ENCODE measurements at regions not wholly inside any gene's neighbourhood (a gene's known extent, or its start where the extent isn't known, plus 50 kb on each side); places are given as distances from the start of the nearest gene placed in this dataset.

DNA sequence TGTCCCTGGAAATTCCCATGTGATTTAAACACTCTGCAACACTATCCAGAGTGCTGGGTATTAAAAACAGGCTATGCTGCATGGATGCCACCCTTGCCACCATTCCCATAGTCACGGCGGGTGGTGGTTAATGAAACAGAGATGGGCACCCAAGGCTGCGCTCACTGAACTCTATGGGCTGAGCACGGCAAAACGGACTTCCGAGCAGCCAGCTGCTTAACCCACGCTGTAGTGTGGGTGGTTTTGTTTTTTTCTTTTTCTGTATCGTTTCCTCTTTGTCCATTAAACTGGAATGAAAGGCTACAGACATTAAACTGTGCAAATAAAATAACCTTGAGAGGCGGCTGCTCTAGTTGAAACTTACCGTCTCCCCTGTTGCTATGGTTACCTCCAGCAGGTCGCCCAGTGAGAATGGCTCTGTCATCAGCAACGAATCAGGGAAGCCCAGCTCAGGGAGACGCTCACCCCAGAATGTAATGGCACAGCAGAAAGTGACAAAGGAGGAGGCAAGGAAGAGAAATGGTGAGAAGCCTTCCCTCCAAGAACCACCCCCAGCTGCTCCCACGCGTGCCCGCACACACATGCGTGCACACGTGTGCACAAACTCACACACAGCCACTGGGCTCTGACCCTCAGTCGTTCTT is 102.1 kb downstream of the C11orf91 start:
- DNase-seq: no peak
- Mint-ChIP-seq H3K27ac (no peak overlapping the region), H3K9me3 (no peaks in the 10 kb centered on the region)

DNA sequence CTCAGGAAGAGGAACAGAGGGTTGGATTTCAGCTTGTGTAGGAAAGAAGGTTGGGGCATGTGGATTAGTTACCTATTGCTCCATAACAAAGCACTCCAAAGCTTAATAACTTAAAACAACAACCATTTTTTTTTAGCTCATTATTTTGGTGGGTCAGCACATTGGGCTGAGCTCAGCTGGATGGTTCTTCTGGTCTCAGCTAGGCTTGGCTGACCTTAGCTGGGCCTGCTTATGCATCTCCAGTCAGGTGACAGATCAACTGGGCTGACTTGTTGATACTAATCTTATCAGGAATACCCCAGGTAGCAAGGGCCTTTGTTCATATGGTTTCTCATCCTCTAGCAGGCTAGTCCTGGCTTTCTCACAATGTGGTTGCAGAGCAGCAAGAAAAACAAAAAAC is 106.4 kb downstream of the C11orf91 start:
- Mint-ChIP-seq H3K4me1 (no peaks in the 10 kb centered on the region), H3K27ac (no peak overlapping the region), H3K9me3 (no peaks in the 10 kb centered on the region), H3K4me3 (no peak overlapping the region), H3K27me3 (ENCODE audit: low read depth in 3 of 3) (peaks cover 2 to 5% (median 5%) of the 10 kb centered on the region in 3 donors), H3K36me3 (no peaks in the 10 kb centered on the region)
- DNase-seq: no peak

More for the DNA sequence above, 102.1 kb downstream of the C11orf91 start:
- Mint-ChIP-seq H3K36me3 (no peaks in the 10 kb centered on the region), H3K4me3 (no peak overlapping the region), H3K4me1 (no peaks in the 10 kb centered on the region), H3K27me3 (ENCODE audit: low read depth in 3 of 3) (peaks cover 5 to 8% (median 7%) of the 10 kb centered on the region in 3 donors)

DNA sequence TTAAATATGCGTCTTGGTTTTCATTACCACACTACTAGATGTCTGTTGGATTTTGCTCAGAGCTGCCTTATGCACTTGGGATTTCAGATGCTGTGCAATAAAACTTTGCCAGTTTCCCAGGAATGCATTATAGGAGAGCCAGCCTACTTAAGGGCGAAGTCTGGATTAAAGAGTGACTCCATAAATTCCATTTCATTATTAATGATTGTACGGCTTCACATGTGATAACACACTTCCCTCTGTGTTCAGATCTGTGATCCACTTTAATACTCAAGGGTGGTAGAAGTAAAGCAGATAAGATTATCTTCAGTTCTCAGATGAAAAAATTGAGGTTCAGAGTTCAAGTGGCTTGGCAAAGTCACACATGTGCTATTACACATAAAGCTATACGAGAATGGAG is 110.2 kb downstream of the C11orf91 start:
- H3K9me3 Mint-ChIP-seq: no peaks in the 10 kb centered on the region
- peaks cover 2 to 6% (median 3%) of the 10 kb centered on the region in 3 donors for H3K27me3 Mint-ChIP-seq (ENCODE audit: low read depth in 3 of 3)
- no peaks in the 10 kb centered on the region for H3K36me3 Mint-ChIP-seq

DNA sequence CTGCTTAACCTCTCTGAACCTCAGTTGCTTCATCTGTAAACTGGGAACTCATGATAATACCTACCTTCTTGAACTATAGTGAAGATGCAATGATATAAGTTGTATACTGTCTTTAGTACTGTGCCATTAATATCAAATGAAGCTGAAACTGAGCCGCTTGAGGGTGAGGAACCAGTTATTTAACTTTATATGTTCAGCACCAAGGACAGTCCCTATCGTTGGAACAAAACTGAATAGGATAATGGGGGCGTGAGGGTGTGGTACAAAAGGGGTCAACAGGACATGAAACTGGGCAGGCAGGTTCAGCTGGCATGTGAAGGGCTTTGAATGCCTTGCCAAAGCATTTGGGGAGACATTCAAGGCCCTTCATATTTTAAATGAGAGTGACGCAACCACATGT is 112.6 kb downstream of the C11orf91 start:
- H3K36me3 Mint-ChIP-seq: no peaks in the 10 kb centered on the region
- H3K4me3 Mint-ChIP-seq: no peak overlapping the region
- DNase-seq: no peak
- H3K27ac Mint-ChIP-seq: no peak overlapping the region
- no peaks in the 10 kb centered on the region for H3K4me1 Mint-ChIP-seq
- peaks cover 2 to 5% (median 3%) of the 10 kb centered on the region in 3 donors for H3K27me3 Mint-ChIP-seq (ENCODE audit: low read depth in 3 of 3)
- H3K9me3 Mint-ChIP-seq: no peaks in the 10 kb centered on the region

More for the DNA sequence above, 110.2 kb downstream of the C11orf91 start:
- H3K4me3 Mint-ChIP-seq: no peak overlapping the region
- no peaks in the 10 kb centered on the region for H3K4me1 Mint-ChIP-seq
- DNase-seq: no peak
- no peak overlapping the region for H3K27ac Mint-ChIP-seq

DNA sequence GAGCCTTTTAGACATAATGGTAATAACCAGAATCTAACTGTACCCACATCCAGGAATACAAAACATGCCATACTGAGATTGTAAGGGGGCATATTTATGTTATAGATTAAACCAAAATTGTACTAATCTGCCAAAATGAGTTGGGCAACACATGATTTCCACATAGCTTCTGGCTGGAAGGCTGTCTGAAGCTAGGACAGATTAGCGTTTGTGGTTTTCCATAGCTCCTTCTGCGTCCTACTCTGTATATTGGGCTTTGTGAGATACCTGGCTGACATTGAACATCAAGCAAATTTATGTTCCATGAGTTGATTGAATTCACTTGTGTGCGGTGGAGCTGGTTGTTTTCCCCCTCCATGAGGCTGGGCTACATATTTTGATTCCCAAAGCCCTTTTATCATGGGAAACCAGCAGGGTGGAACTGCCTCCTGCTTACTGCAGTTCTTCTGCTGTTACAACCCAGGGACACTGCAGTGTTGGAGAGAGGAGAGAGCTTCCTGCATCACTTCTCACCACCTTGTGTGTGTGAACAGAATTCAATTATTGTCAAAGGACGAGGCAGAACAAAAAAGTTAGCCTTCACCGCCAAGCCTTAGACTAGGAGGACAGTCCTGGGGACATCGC is 114.9 kb downstream of the C11orf91 start:
- Mint-ChIP-seq H3K4me3 (no peak overlapping the region), H3K27ac (no peak overlapping the region), H3K4me1 (no peaks in the 10 kb centered on the region), H3K9me3 (no peaks in the 10 kb centered on the region), H3K27me3 (ENCODE audit: low read depth in 3 of 3) (peaks cover 3 to 6% (median 5%) of the 10 kb centered on the region in 3 donors), H3K36me3 (no peaks in the 10 kb centered on the region)
- no peak for DNase-seq

DNA sequence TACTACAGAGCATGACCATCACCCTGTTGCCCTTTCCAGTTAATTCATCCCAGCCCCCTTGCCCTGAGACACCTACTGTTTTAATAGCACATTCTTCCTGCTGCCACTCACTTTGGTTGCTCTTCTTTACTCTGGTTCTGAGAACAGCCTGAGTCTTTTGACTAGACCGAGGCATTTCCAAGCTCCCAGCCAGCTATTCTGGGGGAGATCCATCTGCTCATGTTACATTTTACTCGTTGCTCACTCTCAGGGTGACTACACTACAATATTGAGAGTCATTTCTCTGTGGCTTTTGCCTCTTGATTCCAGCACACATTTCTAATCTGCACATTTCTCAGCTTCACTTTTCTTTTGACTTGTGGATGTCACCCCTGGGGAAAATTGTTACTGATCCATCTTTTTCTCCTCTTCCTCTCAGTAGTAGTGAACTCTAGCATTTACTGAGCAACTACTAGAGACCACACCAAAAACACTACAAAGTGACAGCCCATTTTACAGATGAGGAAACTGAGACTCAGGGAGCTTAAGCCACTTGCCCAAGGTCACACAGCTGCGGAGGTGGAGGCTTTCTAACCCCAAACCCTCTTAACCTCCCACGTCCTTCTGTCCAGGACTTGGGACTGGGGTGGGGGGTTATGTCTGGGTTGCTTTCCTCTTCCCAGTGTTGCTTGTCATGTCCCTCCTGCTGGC is 117.8 kb downstream of the C11orf91 start:
- Mint-ChIP-seq H3K27me3 (ENCODE audit: low read depth in 3 of 3) (peaks cover 2 to 7% (median 3%) of the 10 kb centered on the region in 3 donors), H3K9me3 (no peaks in the 10 kb centered on the region), H3K4me1 (no peaks in the 10 kb centered on the region), H3K36me3 (no peaks in the 10 kb centered on the region), H3K4me3 (no peak overlapping the region), H3K27ac (no peak overlapping the region)
- DNase-seq: no peak

DNA sequence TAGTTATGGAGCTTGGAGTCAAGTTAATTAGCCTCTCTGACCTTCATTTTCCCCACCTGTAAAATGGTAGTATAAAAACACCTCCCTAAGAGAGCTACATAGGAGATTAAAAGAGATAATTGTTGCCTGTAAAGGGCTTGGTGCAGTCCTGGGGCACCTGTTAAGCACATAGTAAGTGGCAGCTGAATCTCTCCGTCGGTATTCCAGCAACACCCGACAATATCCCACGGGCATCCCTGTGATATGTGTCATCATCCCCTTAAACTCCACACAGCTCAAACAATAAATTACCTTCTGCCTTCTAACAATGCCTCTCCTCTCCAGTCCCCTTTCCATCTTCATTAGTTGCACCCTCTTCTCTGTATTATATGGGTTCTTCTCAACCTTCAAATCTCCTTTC is 121.5 kb downstream of the C11orf91 start:
- Mint-ChIP-seq H3K4me3 (no peak overlapping the region), H3K27ac (no peak overlapping the region), H3K9me3 (no peaks in the 10 kb centered on the region), H3K36me3 (no peaks in the 10 kb centered on the region), H3K4me1 (no peaks in the 10 kb centered on the region), H3K27me3 (ENCODE audit: low read depth in 3 of 3) (peaks cover 0 to 7% (median 3%) of the 10 kb centered on the region in 3 donors)
- no peak for DNase-seq

DNA sequence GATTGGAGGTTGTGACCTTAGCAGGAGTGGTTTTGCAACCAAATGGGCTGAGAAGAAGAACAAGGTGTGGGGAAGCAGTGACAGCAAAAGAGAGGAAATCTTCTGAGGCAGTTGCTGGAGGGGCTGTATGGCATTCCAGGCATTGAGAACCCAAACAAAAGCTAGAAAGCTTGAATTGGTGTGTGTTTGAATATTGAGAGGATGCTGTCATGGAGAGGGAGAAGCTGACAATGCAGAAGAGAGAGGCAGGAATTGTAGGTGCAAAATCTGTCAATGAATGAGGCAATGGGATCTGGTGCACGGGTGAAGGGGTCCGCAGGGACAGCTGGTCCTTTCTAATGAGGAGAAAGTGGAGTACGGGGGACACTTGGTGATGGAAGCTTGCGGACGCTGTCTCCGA is 123.4 kb downstream of the C11orf91 start:
- H3K4me1 Mint-ChIP-seq: no peaks in the 10 kb centered on the region
- H3K27me3 Mint-ChIP-seq (ENCODE audit: low read depth in 3 of 3): peaks cover 0 to 7% (median 3%) of the 10 kb centered on the region in 3 donors
- no peak overlapping the region for H3K4me3 Mint-ChIP-seq
- no peaks in the 10 kb centered on the region for H3K9me3 Mint-ChIP-seq
- no peaks in the 10 kb centered on the region for H3K36me3 Mint-ChIP-seq
- no peak for DNase-seq
- H3K27ac Mint-ChIP-seq: no peak overlapping the region

DNA sequence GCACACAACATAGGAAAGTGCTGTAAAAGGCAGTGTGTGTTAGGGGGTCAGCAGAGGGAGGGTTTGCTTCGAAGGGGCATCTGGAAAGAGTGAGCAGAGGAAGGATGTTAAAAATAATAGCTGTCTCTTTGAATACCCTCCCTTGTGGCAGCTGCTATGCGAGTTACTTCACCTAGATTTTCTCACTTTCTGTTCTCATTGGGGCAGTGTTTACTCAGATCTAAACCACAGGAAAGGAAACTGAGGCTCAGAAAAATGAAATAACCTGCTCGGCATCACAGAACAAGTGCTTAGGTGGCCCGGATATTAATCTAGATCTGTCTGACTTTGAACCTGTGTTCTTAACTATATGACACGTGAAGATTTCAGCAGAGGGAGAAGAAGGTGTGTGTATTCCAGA is 125.3 kb downstream of the C11orf91 start:
- Mint-ChIP-seq H3K9me3 (no peaks in the 10 kb centered on the region), H3K4me1 (no peaks in the 10 kb centered on the region), H3K4me3 (no peak overlapping the region), H3K36me3 (no peaks in the 10 kb centered on the region), H3K27me3 (ENCODE audit: low read depth in 3 of 3) (peaks cover 0 to 3% (median 2%) of the 10 kb centered on the region in 3 donors), H3K27ac (no peak overlapping the region)
- DNase-seq: no peak

DNA sequence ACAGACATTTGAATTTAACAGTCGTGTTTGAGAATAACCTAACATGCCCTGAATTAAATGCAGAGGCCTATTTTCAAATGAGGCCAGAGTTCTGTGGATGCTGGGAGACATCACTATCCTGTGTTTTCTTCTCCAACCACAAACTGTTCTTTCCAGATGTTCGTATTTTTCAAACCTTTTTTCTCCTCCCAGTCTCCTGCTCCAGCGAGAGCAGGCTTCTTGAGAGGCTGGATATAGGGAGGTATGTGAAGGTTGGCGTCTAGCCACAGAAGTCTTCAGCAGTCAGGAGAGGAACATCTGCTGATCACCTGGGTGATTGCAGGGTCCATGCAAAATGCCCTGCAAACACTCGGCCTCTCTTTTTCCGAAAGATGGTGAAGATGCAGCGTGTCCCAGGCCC is 126.3 kb downstream of the C11orf91 start:
- no peaks in the 10 kb centered on the region for H3K9me3 Mint-ChIP-seq
- no peak for DNase-seq
- peaks cover under 1 to 2% (median 2%) of the 10 kb centered on the region in 3 donors for H3K27me3 Mint-ChIP-seq (ENCODE audit: low read depth in 3 of 3)
- H3K36me3 Mint-ChIP-seq: no peaks in the 10 kb centered on the region
- H3K4me1 Mint-ChIP-seq: no peaks in the 10 kb centered on the region
- H3K27ac Mint-ChIP-seq: no peak overlapping the region
- no peak overlapping the region for H3K4me3 Mint-ChIP-seq

DNA sequence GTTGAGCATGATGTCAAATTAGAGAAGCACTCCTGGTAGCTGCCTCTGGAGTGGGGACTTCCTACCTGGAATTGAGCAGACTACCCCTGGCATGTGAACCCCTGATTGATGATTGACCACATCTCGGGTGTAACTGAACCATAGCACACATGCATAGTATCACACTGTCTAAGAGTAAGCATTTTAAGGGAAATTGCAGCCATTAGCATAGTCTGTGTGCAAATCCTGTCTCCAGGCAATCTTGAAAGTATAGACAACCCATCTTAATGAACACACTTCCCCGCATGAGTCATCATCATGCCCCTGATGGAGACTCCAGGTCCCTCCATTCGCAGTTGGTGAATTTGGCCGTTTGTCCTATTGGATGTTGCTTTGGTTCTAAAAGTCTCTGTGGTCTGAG is 131.3 kb downstream of the C11orf91 start:
- Mint-ChIP-seq H3K4me3 (no peak overlapping the region), H3K27ac (no peak overlapping the region), H3K36me3 (no peaks in the 10 kb centered on the region), H3K27me3 (ENCODE audit: low read depth in 3 of 3) (peaks cover 0 to 6% (median 2%) of the 10 kb centered on the region in 3 donors), H3K9me3 (no peaks in the 10 kb centered on the region), H3K4me1 (no peaks in the 10 kb centered on the region)
- DNase-seq: no peak

DNA sequence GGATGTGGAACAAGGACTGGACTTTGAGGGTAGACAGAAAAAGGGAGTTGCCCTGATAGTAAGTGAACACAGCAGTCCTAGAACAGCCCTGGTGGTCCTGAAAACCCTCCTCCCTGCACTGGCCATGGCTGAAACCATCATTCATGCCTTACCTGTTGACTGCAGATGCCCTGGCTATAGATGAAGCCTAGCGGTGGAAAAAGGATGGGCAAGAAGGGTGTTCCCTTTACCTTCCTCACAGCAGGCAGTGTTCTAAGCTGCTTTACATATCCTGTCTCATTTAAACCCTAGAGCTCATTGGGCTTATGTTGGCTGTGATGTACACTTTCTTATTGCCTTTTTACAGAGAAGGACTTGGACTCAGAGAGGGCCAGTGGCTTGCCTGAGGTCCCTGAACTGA is 133.6 kb downstream of the C11orf91 start:
- Mint-ChIP-seq H3K27me3 (ENCODE audit: low read depth in 3 of 3) (peaks cover 0 to 7% (median 4%) of the 10 kb centered on the region in 3 donors), H3K4me3 (no peak overlapping the region), H3K4me1 (no peaks in the 10 kb centered on the region), H3K9me3 (no peaks in the 10 kb centered on the region), H3K27ac (no peak overlapping the region), H3K36me3 (no peaks in the 10 kb centered on the region)
- DNase-seq: no peak

DNA sequence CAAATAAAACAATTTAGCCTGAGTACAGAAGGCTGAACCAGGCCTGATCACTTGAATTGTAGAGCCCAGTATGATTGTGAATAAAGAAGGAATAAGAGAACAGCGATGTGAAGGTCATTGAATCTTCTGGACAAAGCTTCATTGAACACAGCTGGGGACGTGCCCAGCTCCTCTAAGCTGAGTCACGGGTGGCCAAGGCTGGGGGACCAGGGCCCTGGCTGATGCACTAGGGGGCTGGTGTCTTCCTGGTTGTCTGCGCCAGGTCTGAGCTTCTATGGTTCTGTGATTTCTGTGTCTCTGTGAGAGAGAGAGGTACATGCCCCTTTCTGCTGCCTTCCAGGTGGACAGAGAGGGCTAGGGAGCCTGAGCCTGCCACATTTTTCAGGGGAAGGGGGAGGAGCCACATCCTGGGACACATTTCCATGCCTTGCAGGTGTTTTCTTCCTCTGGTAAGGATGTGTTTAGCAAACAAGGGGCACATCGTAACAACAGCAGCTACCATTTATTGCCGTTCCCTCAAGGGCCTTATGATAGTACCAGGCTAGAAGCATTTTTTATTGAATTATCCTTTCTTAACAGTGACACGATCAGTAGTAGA is 135.7 kb downstream of the C11orf91 start:
- no peaks in the 10 kb centered on the region for H3K4me1 Mint-ChIP-seq
- H3K4me3 Mint-ChIP-seq: no peak overlapping the region
- peaks cover 0 to 7% (median 2%) of the 10 kb centered on the region in 3 donors for H3K27me3 Mint-ChIP-seq (ENCODE audit: low read depth in 3 of 3)
- H3K36me3 Mint-ChIP-seq: no peaks in the 10 kb centered on the region
- no peaks in the 10 kb centered on the region for H3K9me3 Mint-ChIP-seq
- no peak for DNase-seq
- no peak overlapping the region for H3K27ac Mint-ChIP-seq

DNA sequence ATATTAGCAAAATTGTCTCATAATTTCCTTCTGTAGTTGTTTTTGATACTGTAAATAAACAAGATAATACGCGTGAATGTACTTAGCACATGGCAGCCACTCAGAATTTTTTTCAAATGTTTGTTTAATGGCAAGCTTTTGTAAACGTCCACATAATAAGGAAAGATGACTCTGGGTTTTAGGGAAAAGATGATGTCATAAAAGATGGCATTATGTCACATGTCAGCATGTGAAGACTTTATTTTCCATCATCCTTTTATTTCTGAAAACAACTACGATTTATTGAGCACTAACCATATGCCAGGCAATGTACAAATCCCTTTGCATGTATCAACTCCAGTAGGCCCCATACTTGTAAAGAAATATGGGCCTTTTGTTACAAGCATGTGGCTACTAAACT is 139.9 kb downstream of the C11orf91 start:
- no peak for DNase-seq
- no peak overlapping the region for H3K4me3 Mint-ChIP-seq
- peaks cover 1 to 7% (median 4%) of the 10 kb centered on the region in 3 donors for H3K27me3 Mint-ChIP-seq (ENCODE audit: low read depth in 3 of 3)

More for the DNA sequence above, 139.9 kb downstream of the C11orf91 start:
- H3K4me1 Mint-ChIP-seq: no peaks in the 10 kb centered on the region
- H3K9me3 Mint-ChIP-seq: no peaks in the 10 kb centered on the region
- no peak overlapping the region for H3K27ac Mint-ChIP-seq
- no peaks in the 10 kb centered on the region for H3K36me3 Mint-ChIP-seq

Data from immature natural killer cell (primary cell).